Neural cell (in vitro differentiated cells): ENCODE measurements at regions not wholly inside any gene's neighbourhood (a gene's known extent, or its start where the extent isn't known, plus 50 kb on each side); places are given as distances from the start of the nearest gene placed in this dataset.

Experiments
- H2AFZ ChIP-seq: fragments of 200-600, 300-800 bp; sonication (generic), shearing (Covaris generic); 2 replicates; pipeline ENCODE4 v1.6.0; 2014; ENCODE audit warnings: low read depth, mild to moderate bottlenecking, antibody characterized with exemption, low read length, moderate library complexity
- H3F3A ChIP-seq: fragments of 200-600 bp; shearing (Covaris generic); 2 replicates; pipeline ENCODE4 v1.6.1; 2016; ENCODE audit warnings: mild to moderate bottlenecking, moderate library complexity, mixed read lengths, antibody characterized with exemption, low read length; ENCODE audit not compliant: insufficient read depth, poor library complexity, severe bottlenecking
- H3K27ac ChIP-seq: fragments of 200-600, 300-800 bp; sonication (generic), shearing (Covaris generic); 2 replicates; pipeline ENCODE4 v1.5.1; 2014; ENCODE audit warnings: mild to moderate bottlenecking, low read length, moderate library complexity
- H3K27me3 ChIP-seq: fragments of 300-800, 200-600 bp; sonication (generic), shearing (Covaris generic); 2 replicates; pipeline ENCODE4 v1.6.0; 2014; ENCODE audit warnings: mild to moderate bottlenecking, low read depth, low read length, moderate library complexity; ENCODE audit not compliant: insufficient read depth
- H3K36me3 ChIP-seq: fragments of 300-800, 200-600 bp; sonication (generic), shearing (Covaris generic); 2 replicates; pipeline ENCODE4 v1.5.1; 2014; ENCODE audit warnings: mild to moderate bottlenecking, antibody characterized with exemption, low read length, moderate library complexity; ENCODE audit not compliant: insufficient read depth
- H3K4me2 ChIP-seq: fragments of 300-800, 200-600 bp; sonication (generic), shearing (Covaris generic); 2 replicates; pipeline ENCODE4 v1.6.0; 2014; ENCODE audit warnings: mild to moderate bottlenecking, low read length
- H3K4me3 ChIP-seq: fragments of 300-800, 200-600 bp; sonication (generic), shearing (Covaris generic); 2 replicates; pipeline ENCODE4 v1.5.1; 2014; ENCODE audit warnings: mild to moderate bottlenecking, low read length, moderate library complexity
- H3K79me2 ChIP-seq: fragments of 200-600 bp; shearing (Covaris generic); replicated peaks from 2 replicates; pipeline ENCODE4 v1.6.0; 2014; ENCODE audit warnings: mild to moderate bottlenecking, low read length, moderate library complexity; ENCODE audit not compliant: insufficient read depth
- H3K9ac ChIP-seq: fragments of 300-800, 200-600 bp; sonication (generic), shearing (Covaris generic); 2 replicates; pipeline ENCODE4 v1.6.1; 2016; ENCODE audit warnings: mild to moderate bottlenecking, low read length, mixed read lengths
- H3K9me2 ChIP-seq: fragments of 200-600 bp; shearing (Covaris generic); 2 replicates; pipeline ENCODE4 v1.6.1; 2016; ENCODE audit warnings: mild to moderate bottlenecking, low read length, mixed read lengths; ENCODE audit not compliant: insufficient read depth
- H3K9me3 ChIP-seq: fragments of 200-600, 300-800 bp; sonication (generic), shearing (Covaris generic); 2 replicates; pipeline ENCODE4 v1.6.1; 2016; ENCODE audit warnings: mild to moderate bottlenecking, mixed run types, low read length, moderate library complexity, mixed read lengths
- H4K20me1 ChIP-seq: fragments of 200-600 bp; shearing (Covaris generic); 2 replicates; pipeline ENCODE4 v1.6.1; 2016; ENCODE audit warnings: mild to moderate bottlenecking, mixed run types; ENCODE audit not compliant: insufficient read depth
- EP300 ChIP-seq: fragments of 450-650 bp; conservative IDR thresholded peaks from 2 replicates; pipeline ENCODE4 v1.6.1; 2014; ENCODE audit warnings: antibody characterized with exemption, mild to moderate bottlenecking, moderate library complexity; ENCODE audit not compliant: poor library complexity, severe bottlenecking
- EZH2 ChIP-seq: fragments of 200-600, 300-800 bp; shearing (Covaris generic), sonication (generic); IDR thresholded peaks from 2 replicates; pipeline ENCODE4 v1.6.1; 2014; ENCODE audit warnings: antibody characterized with exemption, low read length, borderline replicate concordance, mild to moderate bottlenecking; ENCODE audit not compliant: insufficient read depth, poor library complexity, severe bottlenecking
- MXI1 ChIP-seq: fragments of 450-650 bp; conservative IDR thresholded peaks from 2 replicates; pipeline ENCODE4 v1.6.1; 2014; ENCODE audit warnings: antibody characterized with exemption, mild to moderate bottlenecking; ENCODE audit not compliant: poor library complexity, severe bottlenecking
- POLR2AphosphoS5 ChIP-seq: IDR thresholded peaks from 2 replicates; pipeline ENCODE4 v1.6.1; 2012
- RAD21 ChIP-seq: fragments of 450-650 bp; conservative IDR thresholded peaks from 2 replicates; pipeline ENCODE4 v1.6.1; 2014; ENCODE audit warnings: antibody characterized with exemption, mild to moderate bottlenecking, moderate library complexity
- SMC3 ChIP-seq: fragments of 450-650 bp; conservative IDR thresholded peaks from 2 replicates; pipeline ENCODE4 v1.6.1; 2014; ENCODE audit warnings: antibody characterized with exemption, mild to moderate bottlenecking, moderate library complexity; ENCODE audit not compliant: poor library complexity
- TAF1 ChIP-seq: IDR thresholded peaks from 2 replicates; pipeline ENCODE4 v1.6.1; 2012; ENCODE audit warnings: low read depth
- TF ChIP-seq, protein P1 (sequence below): IDR thresholded peaks from 2 replicates; pipeline ENCODE4 v1.6.1; 2012; ENCODE audit warnings: borderline replicate concordance
- TF ChIP-seq, protein P2 (sequence below): fragments of 450-650 bp; IDR thresholded peaks from 2 replicates; pipeline ENCODE4 v1.5.1; 2014; ENCODE audit warnings: antibody characterized with exemption, mild to moderate bottlenecking, moderate library complexity; ENCODE audit not compliant: poor library complexity, severe bottlenecking

DNA sequence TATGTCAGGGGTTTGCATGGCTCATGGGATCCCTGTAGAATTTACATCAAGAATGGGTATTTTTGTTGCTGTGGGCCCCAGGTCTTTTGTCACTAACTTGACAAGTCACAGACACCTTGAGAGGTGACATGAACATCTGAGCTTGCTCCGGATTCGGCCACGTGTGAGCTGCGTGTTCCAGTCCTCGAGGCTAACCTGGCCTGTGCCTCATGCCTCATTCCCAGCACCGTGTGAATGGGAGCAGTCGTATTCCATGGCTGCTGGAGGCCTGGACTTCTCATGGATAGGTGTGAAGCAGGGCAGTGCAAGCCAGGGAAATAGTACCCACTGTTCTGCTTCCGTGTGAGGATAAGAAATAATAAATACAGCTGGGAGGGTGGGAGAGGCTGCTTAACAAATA lies 423.5 kb downstream of the OCA2 start:
- no peaks in the 10 kb centered on the region for H3K79me2 ChIP-seq
- peaks cover 4% of the 10 kb centered on the region for H3F3A ChIP-seq
- no peaks in the 10 kb centered on the region for H3K36me3 ChIP-seq
- no peak overlapping the region for H3K27ac ChIP-seq
- TF ChIP-seq SMC3 = no peak
- no peak for TF ChIP-seq EZH2
- TF ChIP-seq, protein P1, sequence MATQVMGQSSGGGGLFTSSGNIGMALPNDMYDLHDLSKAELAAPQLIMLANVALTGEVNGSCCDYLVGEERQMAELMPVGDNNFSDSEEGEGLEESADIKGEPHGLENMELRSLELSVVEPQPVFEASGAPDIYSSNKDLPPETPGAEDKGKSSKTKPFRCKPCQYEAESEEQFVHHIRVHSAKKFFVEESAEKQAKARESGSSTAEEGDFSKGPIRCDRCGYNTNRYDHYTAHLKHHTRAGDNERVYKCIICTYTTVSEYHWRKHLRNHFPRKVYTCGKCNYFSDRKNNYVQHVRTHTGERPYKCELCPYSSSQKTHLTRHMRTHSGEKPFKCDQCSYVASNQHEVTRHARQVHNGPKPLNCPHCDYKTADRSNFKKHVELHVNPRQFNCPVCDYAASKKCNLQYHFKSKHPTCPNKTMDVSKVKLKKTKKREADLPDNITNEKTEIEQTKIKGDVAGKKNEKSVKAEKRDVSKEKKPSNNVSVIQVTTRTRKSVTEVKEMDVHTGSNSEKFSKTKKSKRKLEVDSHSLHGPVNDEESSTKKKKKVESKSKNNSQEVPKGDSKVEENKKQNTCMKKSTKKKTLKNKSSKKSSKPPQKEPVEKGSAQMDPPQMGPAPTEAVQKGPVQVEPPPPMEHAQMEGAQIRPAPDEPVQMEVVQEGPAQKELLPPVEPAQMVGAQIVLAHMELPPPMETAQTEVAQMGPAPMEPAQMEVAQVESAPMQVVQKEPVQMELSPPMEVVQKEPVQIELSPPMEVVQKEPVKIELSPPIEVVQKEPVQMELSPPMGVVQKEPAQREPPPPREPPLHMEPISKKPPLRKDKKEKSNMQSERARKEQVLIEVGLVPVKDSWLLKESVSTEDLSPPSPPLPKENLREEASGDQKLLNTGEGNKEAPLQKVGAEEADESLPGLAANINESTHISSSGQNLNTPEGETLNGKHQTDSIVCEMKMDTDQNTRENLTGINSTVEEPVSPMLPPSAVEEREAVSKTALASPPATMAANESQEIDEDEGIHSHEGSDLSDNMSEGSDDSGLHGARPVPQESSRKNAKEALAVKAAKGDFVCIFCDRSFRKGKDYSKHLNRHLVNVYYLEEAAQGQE = no peak
- TF ChIP-seq, protein P2, sequence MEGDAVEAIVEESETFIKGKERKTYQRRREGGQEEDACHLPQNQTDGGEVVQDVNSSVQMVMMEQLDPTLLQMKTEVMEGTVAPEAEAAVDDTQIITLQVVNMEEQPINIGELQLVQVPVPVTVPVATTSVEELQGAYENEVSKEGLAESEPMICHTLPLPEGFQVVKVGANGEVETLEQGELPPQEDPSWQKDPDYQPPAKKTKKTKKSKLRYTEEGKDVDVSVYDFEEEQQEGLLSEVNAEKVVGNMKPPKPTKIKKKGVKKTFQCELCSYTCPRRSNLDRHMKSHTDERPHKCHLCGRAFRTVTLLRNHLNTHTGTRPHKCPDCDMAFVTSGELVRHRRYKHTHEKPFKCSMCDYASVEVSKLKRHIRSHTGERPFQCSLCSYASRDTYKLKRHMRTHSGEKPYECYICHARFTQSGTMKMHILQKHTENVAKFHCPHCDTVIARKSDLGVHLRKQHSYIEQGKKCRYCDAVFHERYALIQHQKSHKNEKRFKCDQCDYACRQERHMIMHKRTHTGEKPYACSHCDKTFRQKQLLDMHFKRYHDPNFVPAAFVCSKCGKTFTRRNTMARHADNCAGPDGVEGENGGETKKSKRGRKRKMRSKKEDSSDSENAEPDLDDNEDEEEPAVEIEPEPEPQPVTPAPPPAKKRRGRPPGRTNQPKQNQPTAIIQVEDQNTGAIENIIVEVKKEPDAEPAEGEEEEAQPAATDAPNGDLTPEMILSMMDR = no peak
- TF ChIP-seq MXI1 = no peak
- TF ChIP-seq RAD21 = no peak
- H3K27me3 ChIP-seq = no peaks in the 10 kb centered on the region
- H3K4me3 ChIP-seq = no peak overlapping the region
- no peaks in the 10 kb centered on the region for H3K9me3 ChIP-seq
- H3K9ac ChIP-seq = no peak overlapping the region
- no peak overlapping the region for H2AFZ ChIP-seq
- no peaks in the 10 kb centered on the region for H4K20me1 ChIP-seq
- no peak overlapping the region for H3K4me2 ChIP-seq
- no peaks in the 10 kb centered on the region for H3K9me2 ChIP-seq

- Histone ChIP-seq H3K9ac (no peak overlapping the region), H2AFZ (no peak overlapping the region), H4K20me1 (no peaks in the 10 kb centered on the region), H3K79me2 (no peaks in the 10 kb centered on the region), H3K27me3 (no peaks in the 10 kb centered on the region), H3F3A (peaks cover 4% of the 10 kb centered on the region), H3K9me3 (no peaks in the 10 kb centered on the region), H3K36me3 (no peaks in the 10 kb centered on the region), H3K4me3 (no peak overlapping the region), H3K4me2 (no peak overlapping the region), H3K9me2 (no peaks in the 10 kb centered on the region), H3K27ac (no peak overlapping the region)
- no peak for TF ChIP-seq EZH2
Measured at GRCh38 chr15:27674826-27675225, 424.3 kb downstream of the OCA2 start.

- Histone ChIP-seq H4K20me1 (no peaks in the 10 kb centered on the region), H3K9me3 (no peaks in the 10 kb centered on the region), H3K4me3 (no peak overlapping the region), H2AFZ (no peak overlapping the region), H3K9ac (no peak overlapping the region), H3F3A (no peaks in the 10 kb centered on the region), H3K79me2 (no peaks in the 10 kb centered on the region), H3K27me3 (no peaks in the 10 kb centered on the region), H3K9me2 (no peaks in the 10 kb centered on the region), H3K4me2 (no peak overlapping the region), H3K27ac (no peak overlapping the region), H3K36me3 (no peaks in the 10 kb centered on the region)
- TF ChIP-seq, protein P1 = no peak
- TF ChIP-seq, protein P2 = no peak
- TF ChIP-seq SMC3 (no peak), MXI1 (no peak), EP300 (no peak), EZH2 (no peak), RAD21 (no peak), POLR2AphosphoS5 (no peak), TAF1 (no peak)
Measured at GRCh38 chr15:27673766-27674445, 425.2 kb downstream of the OCA2 start.
